ENCODE measurements at regions not wholly inside any gene's neighbourhood (a gene's known extent, or its start where the extent isn't known, plus 50 kb on each side); places are given as distances from the start of the nearest gene placed in this dataset.

GRCh38 chr2:83470928-83471327 is 988.2 kb downstream of the SUCLG1 start:
- Histone ChIP-seq H4K20me1 (ENCODE audit: control insufficient read depth, insufficient read depth) (no peaks in the 10 kb centered on the region), H3K9ac (ENCODE audit: control insufficient read depth, insufficient read depth, low read length) (no peak overlapping the region), H3K36me3 (ENCODE audit: control insufficient read depth in 2 of 2, insufficient read depth in 2 of 2, low read length in 1 of 2) (no peaks in the 10 kb centered on the region), H2AFZ (ENCODE audit: control insufficient read depth, low read depth, low read length) (no peak overlapping the region), H3K79me2 (ENCODE audit: control insufficient read depth, insufficient read depth, low read length) (no peaks in the 10 kb centered on the region), H3K9me3 (replicated peaks; ENCODE audit: control insufficient read depth, insufficient read depth, low read length) (no peaks in the 10 kb centered on the region), H3K27me3 (replicated peaks in 1 of 2; ENCODE audit: control insufficient read depth in 2 of 2, insufficient read depth in 2 of 2, low read length in 1 of 2) (no peaks in the 10 kb centered on the region), H3K27ac (ENCODE audit: control insufficient read depth, insufficient read depth) (no peak overlapping the region), H3K4me1 (ENCODE audit: control insufficient read depth, insufficient read depth, low read length) (no peaks in the 10 kb centered on the region), H3K4me3 (no peak overlapping the region), H3K4me2 (ENCODE audit: control insufficient read depth, insufficient read depth) (no peak overlapping the region)
- no peak for TF ChIP-seq FOXK2 (IDR thresholded peaks at IDR 0.05)
- TF ChIP-seq TCF12 (IDR thresholded peaks at IDR 0.05; ENCODE audit: low read depth, low read length) = no peak
- TF ChIP-seq RAD51 (IDR thresholded peaks at IDR 0.05) = no peak
- TF ChIP-seq NR2F1 (conservative IDR thresholded peaks at IDR 0.05) = no peak
- TF ChIP-seq EP300 (IDR thresholded peaks at IDR 0.05; ENCODE audit: borderline replicate concordance in 1 of 2, control insufficient read depth in 1 of 2, low read depth in 2 of 2, low read length in 2 of 2) = no peak
- TF ChIP-seq ASH2L (IDR thresholded peaks at IDR 0.05; ENCODE audit: borderline replicate concordance, low read depth) = no peak
- no peak for TF ChIP-seq SRF (IDR thresholded peaks at IDR 0.05; ENCODE audit: low read depth in 2 of 2, low read length in 2 of 2)
- TF ChIP-seq KDM1A (IDR thresholded peaks at IDR 0.05; ENCODE audit: borderline replicate concordance) = no peak
- TF ChIP-seq ZNF384 (IDR thresholded peaks at IDR 0.05; ENCODE audit: borderline replicate concordance, low read depth, low read length) = no peak
- TF ChIP-seq KAT2A (conservative IDR thresholded peaks at IDR 0.05; ENCODE audit: control insufficient read depth, low read depth, low read length) = no peak
- TF ChIP-seq ETV6 (conservative IDR thresholded peaks at IDR 0.05 in 1 of 2, IDR thresholded peaks at IDR 0.05 in 1 of 2; ENCODE audit: borderline replicate concordance in 1 of 2, low read depth in 1 of 2) = no peak
- no peak for TF ChIP-seq HCFC1 (IDR thresholded peaks at IDR 0.05; ENCODE audit: low read length)
- DNase-seq (ENCODE audit: low read depth, low spot score) (no peak), ATAC-seq (no peak), FAIRE-seq (no peak)
- in situ Hi-C loops (cut with MboI) = no loop called here
- POLR2A ChIA-PET = no interaction called here
- no TSS peak for BruUV-seq (replicated peaks)
- CTCF ChIA-PET = no interaction called here
- RAD21 ChIA-PET (ENCODE audit: unreplicated experiment) = no interaction called here
- intact Hi-C loops (cut with micrococcal nuclease; ENCODE audit: unreplicated experiment) = no loop called here
- SMC1A ChIA-PET (ENCODE audit: uncharacterized antibody, unreplicated experiment) = no interaction called here
